K562 (cell line): ENCODE measurements at regions not wholly inside any gene's neighbourhood (a gene's known extent, or its start where the extent isn't known, plus 50 kb on each side); places are given as distances from the start of the nearest gene placed in this dataset.
"Not testable (repeated sequence)": the region's sequence is repeated elsewhere in the genome, so short reads cannot be mapped to it uniquely, and the experiment has no call there.

Source experiments
- ATAC-seq: fragments of 200-7000 bp; cut with Tn5 transposase; 3 replicates; pipeline ENCODE4 v1.9.1; 2020; ENCODE audit warnings: moderate library complexity
- BruUV-seq: library from RNA; stranded (reverse); fragments of 400-500 nt; replicated peaks from 2 replicates; lab custom pipeline; 2021; lab: Mats Ljungman, UMichigan
- CTCF ChIA-PET: fragments of 300-600 bp; formaldehyde crosslinking; extraction: SDS; loops from one replicate; lab custom pipeline; 2021; ENCODE audit warnings: low intra/inter-chr PET ratio; lab: Yijun Ruan, JAX
- POLR2A ChIA-PET: fragments of 300-600, 350-650 bp; sonication (Branson Sonifier 250); formaldehyde crosslinking; extraction: SDS; loops from one replicate; lab custom pipeline; 2021; ENCODE audit warnings: antibody characterized with exemption, inconsistent platforms; lab: Yijun Ruan, JAX
- DNase-seq, 4 experiments: peaks; one replicate each; pipeline versions ENCODE4 v3.0.0 to v3.0.0-alpha.2; 2011 to 2018; ENCODE audit warnings: low spot score in 3 of 4, mixed read lengths in 3 of 4; ENCODE audit errors: extremely low read depth in 1 of 4
- FAIRE-seq: peaks from 2 replicates; lab custom pipeline; 2011; peaks lifted over from hg19 to GRCh38; lab: Jason Lieb, UNC
- H2AFZ ChIP-seq: 2 replicates; pipeline ENCODE4 v1.6.0; 2011; ENCODE audit warnings: low read depth, low read length, control low read depth, inconsistent platforms
- H3K27ac ChIP-seq: fragments of 200-600 bp; 3 replicates; pipeline ENCODE4 v1.8.0; 2011; ENCODE audit warnings: low read depth, mild to moderate bottlenecking, control low read depth, inconsistent platforms, low read length, moderate library complexity, mixed read lengths; ENCODE audit errors: extremely low read depth
- H3K27me3 ChIP-seq, 2 experiments: fragments of 300-600 bp in 1 of 2; 2 replicates in 1 of 2; 3 replicates in 1 of 2; pipeline versions ENCODE4 v1.6.0 to v1.8.0; 2011; ENCODE audit warnings: inconsistent platforms in 2 of 2, low read length in 2 of 2, mild to moderate bottlenecking in 1 of 2, mixed read lengths in 1 of 2, moderate library complexity in 1 of 2; ENCODE audit not compliant: control insufficient read depth in 2 of 2, insufficient read depth in 2 of 2
- H3K36me3 ChIP-seq: fragments of 300-600 bp; 3 replicates; pipeline ENCODE4 v1.8.0; 2011; ENCODE audit warnings: mild to moderate bottlenecking, low read length, inconsistent platforms; ENCODE audit not compliant: control insufficient read depth, insufficient read depth
- H3K4me1 ChIP-seq, 2 experiments: fragments of 200-600 bp in 1 of 2; replicated peaks in 1 of 2; 2 replicates in 1 of 2; 3 replicates in 1 of 2; pipeline versions ENCODE4 v1.5.1 to v1.8.0; 2011; ENCODE audit warnings: inconsistent platforms in 2 of 2, low read length in 2 of 2, mild to moderate bottlenecking in 1 of 2, mixed read lengths in 1 of 2, moderate library complexity in 1 of 2; ENCODE audit not compliant: control insufficient read depth in 2 of 2, insufficient read depth in 2 of 2
- H3K4me2 ChIP-seq: 2 replicates; pipeline ENCODE4 v1.6.1; 2011; ENCODE audit warnings: low read length, control low read depth, inconsistent platforms, mixed read lengths; ENCODE audit not compliant: insufficient read depth
- H3K4me3 ChIP-seq: fragments of 200-600 bp; sonication (generic), shearing (Covaris generic); 2 replicates; pipeline ENCODE4 v1.5.1; 2016; ENCODE audit warnings: control low read depth, inconsistent platforms
- H3K79me2 ChIP-seq: fragments of 200-600 bp; 3 replicates; pipeline ENCODE4 v1.8.0; 2011; ENCODE audit warnings: low read length, inconsistent platforms; ENCODE audit not compliant: control insufficient read depth, insufficient read depth
- H3K9ac ChIP-seq, 2 experiments: 2 replicates each; pipeline versions ENCODE4 v1.6.0 to v1.6.1; 2011; ENCODE audit warnings: low read depth in 2 of 2, low read length in 2 of 2, control low read depth in 1 of 2, inconsistent platforms in 1 of 2, mild to moderate bottlenecking in 1 of 2, mixed read lengths in 1 of 2; ENCODE audit not compliant: insufficient read depth in 1 of 2
- H3K9me1 ChIP-seq: one replicate; pipeline ENCODE4 v1.6.0; 2011; ENCODE audit warnings: inconsistent platforms, mild to moderate bottlenecking, low read length, moderate library complexity; ENCODE audit not compliant: control insufficient read depth, insufficient read depth
- H3K9me3 ChIP-seq: replicated peaks from 2 replicates; pipeline ENCODE4 v1.5.1; 2011; ENCODE audit warnings: low read depth, low read length, inconsistent platforms; ENCODE audit not compliant: control insufficient read depth, insufficient read depth
- H4K20me1 ChIP-seq: replicated peaks from 2 replicates; pipeline ENCODE4 v1.6.1; 2011; ENCODE audit warnings: low read length, inconsistent platforms, mixed read lengths; ENCODE audit not compliant: control insufficient read depth, insufficient read depth
- NCOA1 ChIP-seq: fragments of 450-650 bp; IDR thresholded peaks from 2 replicates; pipeline ENCODE4 v1.6.1; 2016; ENCODE audit warnings: low read depth
- RBM17 ChIP-seq: fragments of 200-400 bp; formaldehyde crosslinking; IDR thresholded peaks from 2 replicates; pipeline ENCODE4 v1.6.1; 2017; ENCODE audit warnings: low read depth, mild to moderate bottlenecking, low read length, borderline replicate concordance
- RNF2 ChIP-seq: sonication (generic); IDR thresholded peaks from 2 replicates; pipeline ENCODE4 v1.6.1; 2016
- SMARCC2 ChIP-seq: fragments of 450-650 bp; IDR thresholded peaks from 2 replicates; pipeline ENCODE4 v1.6.1; 2017; ENCODE audit warnings: antibody characterized with exemption, moderate library complexity, mild to moderate bottlenecking, low read depth
- TBP ChIP-seq: optimal IDR thresholded peaks from 2 replicates; pipeline ENCODE3; 2011; ENCODE audit warnings: low read depth, low read length, improper control_type of control experiment
- WHSC1 ChIP-seq: IDR thresholded peaks from one replicate; pipeline ENCODE4 v1.6.1; 2012; ENCODE audit warnings: low read length, control low read depth, inconsistent platforms
- ZNF324 ChIP-seq: fragments of 250-450 bp; sonication (Bioruptor Pico); IDR thresholded peaks from 2 replicates; pipeline ENCODE4 v1.4.0; 2020; ENCODE audit warnings: mild to moderate bottlenecking
- ZNF609 ChIP-seq: sonication (generic); formaldehyde crosslinking; IDR thresholded peaks from 2 replicates; pipeline ENCODE4 v1.8.1; 2023; ENCODE audit warnings: missing genetic modification reagents, mild to moderate bottlenecking, borderline replicate concordance
- WGBS: fragments of 100-300 bp; shearing (Covaris generic); methylation state at CpG from one replicate; pipeline ENCODE4 v1.1.6; 2016; ENCODE audit warnings: low coverage, mixed read lengths; ENCODE audit not compliant: insufficient coverage; ENCODE audit errors: missing lambda C conversion rate; 5-methylcytosine and 5-hydroxymethylcytosine counted together
- in situ Hi-C: fragments of 300-500 bp; cut with MboI; formaldehyde crosslinking; loops from 4 replicates; pipeline ENCODE4 v1.15.0; 2018; ENCODE audit warnings: inconsistent platforms, mixed read lengths
- intact Hi-C: fragments of 100-400 bp; cut with micrococcal nuclease; formaldehyde crosslinking; loops from 2 replicates; pipeline ENCODE4 v1.14.2; 2022
- TF ChIP-seq, protein P1 (sequence below): fragments of 450-650 bp; formaldehyde crosslinking; IDR thresholded peaks from 2 replicates; pipeline ENCODE4 v1.4.0; 2022; ENCODE audit warnings: mild to moderate bottlenecking, moderate library complexity

GRCh38 chr11:90423378-90423777 lies 200.5 kb upstream of the CHORDC1 start (continued):
- TF ChIP-seq ZNF609 (CRISPR knock-in tag) (no peak), WHSC1 (no peak), RBM17 (no peak), ZNF324 (CRISPR knock-in tag) (no peak), NCOA1 (no peak), SMARCC2 (no peak), RNF2 (no peak), TBP (no peak)
- TF ChIP-seq, protein P1, sequence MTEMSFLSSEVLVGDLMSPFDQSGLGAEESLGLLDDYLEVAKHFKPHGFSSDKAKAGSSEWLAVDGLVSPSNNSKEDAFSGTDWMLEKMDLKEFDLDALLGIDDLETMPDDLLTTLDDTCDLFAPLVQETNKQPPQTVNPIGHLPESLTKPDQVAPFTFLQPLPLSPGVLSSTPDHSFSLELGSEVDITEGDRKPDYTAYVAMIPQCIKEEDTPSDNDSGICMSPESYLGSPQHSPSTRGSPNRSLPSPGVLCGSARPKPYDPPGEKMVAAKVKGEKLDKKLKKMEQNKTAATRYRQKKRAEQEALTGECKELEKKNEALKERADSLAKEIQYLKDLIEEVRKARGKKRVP, result no peak

DNA sequence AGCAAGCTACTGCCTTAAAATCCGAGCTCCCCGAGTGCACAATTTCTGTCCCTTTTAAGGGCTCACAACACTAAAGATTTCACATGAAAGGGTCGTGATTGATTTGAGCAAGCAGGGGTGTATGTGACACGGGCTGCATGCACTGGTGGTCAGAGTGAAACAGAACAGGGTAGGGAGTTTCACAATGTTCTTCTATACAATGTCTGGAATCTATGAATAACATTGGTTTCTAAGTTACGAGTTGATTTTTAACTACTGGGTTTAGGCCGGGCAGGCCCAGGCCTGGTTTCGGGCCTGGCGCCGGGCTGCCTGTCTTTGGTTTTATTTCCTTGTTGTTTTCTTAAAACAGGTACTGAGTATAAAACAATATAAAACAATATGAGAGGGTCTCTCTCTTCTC lies 199.9 kb upstream of the CHORDC1 start:
- H3K36me3 ChIP-seq, POLR2A ChIA-PET, DNase-seq, FAIRE-seq, H3K9me1 ChIP-seq, ATAC-seq, intact Hi-C loops, H3K4me2 ChIP-seq, CTCF ChIA-PET, BruUV-seq, H3K27me3 ChIP-seq, H2AFZ ChIP-seq, H4K20me1 ChIP-seq, H3K27ac ChIP-seq, H3K4me1 ChIP-seq, in situ Hi-C loops, H3K9ac ChIP-seq, H3K79me2 ChIP-seq, H3K9me3 ChIP-seq, H3K4me3 ChIP-seq: not testable (repeated sequence)
- WGBS, result 3% methylated on average over 9 of the region's 9 CpGs
